Activated T-helper 17 cell treated with anti-CD3 and anti-CD28 coated beads, Interleukin-2, amount 50 U/mL, for 72 hours (primary cell): ENCODE measurements at regions not wholly inside any gene's neighbourhood (a gene's known extent, or its start where the extent isn't known, plus 50 kb on each side); places are given as distances from the start of the nearest gene placed in this dataset.
"Not testable (repeated sequence)": the region's sequence is repeated elsewhere in the genome, so short reads cannot be mapped to it uniquely, and the experiment has no call there.

ENCODE experiments used
- ATAC-seq: fragments of 150-1000 bp; cut with Tn5 transposase; replicated peaks from 2 replicates; pipeline ENCODE4 v1.10.0; 2021; ENCODE audit warnings: mild to moderate bottlenecking, moderate library complexity
- H3K27ac Mint-ChIP-seq: one replicate; pipeline ENCODE4 v1.8.0; 2022; ENCODE audit warnings: mixed read lengths
- H3K27me3 Mint-ChIP-seq: one replicate; pipeline ENCODE4 v1.8.0; 2022; ENCODE audit warnings: mixed read lengths
- H3K36me3 Mint-ChIP-seq: one replicate; pipeline ENCODE4 v1.8.0; 2022; ENCODE audit warnings: low read depth, mild to moderate bottlenecking, mixed read lengths
- H3K4me1 Mint-ChIP-seq: one replicate; pipeline ENCODE4 v1.8.0; 2022; ENCODE audit warnings: mixed read lengths
- H3K4me3 Mint-ChIP-seq: one replicate; pipeline ENCODE4 v1.8.0; 2022; ENCODE audit warnings: mild to moderate bottlenecking, mixed read lengths
- H3K9me3 Mint-ChIP-seq: one replicate; pipeline ENCODE4 v1.8.0; 2022; ENCODE audit warnings: mixed read lengths

DNA sequence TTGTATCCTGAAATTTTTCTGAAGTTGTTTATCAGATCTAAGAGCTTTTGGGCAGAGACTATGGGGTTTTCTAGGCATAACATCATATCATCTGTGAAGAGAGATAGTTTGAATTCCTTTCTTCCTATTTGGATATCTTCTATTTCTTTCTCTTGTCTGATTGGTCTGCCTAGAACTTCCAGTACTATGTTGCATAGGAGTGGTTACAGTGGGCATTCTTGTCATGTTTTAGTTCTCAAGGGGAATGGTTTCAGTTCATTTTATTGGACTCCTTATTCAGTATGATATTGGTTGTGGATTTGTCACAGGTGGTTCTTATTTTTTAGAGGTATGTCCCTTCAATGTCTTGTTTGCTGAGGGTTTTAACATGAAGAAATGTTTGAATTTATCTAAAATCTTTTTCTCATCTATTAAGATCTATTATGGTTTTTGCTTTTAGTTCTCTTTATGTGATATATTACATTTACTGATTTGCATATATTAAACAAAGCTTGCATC, 286.6 kb upstream of the C1QTNF3 start:
- not testable (repeated sequence) for H3K27me3 Mint-ChIP-seq, H3K36me3 Mint-ChIP-seq, H3K4me3 Mint-ChIP-seq, H3K9me3 Mint-ChIP-seq, H3K27ac Mint-ChIP-seq, ATAC-seq, H3K4me1 Mint-ChIP-seq

DNA sequence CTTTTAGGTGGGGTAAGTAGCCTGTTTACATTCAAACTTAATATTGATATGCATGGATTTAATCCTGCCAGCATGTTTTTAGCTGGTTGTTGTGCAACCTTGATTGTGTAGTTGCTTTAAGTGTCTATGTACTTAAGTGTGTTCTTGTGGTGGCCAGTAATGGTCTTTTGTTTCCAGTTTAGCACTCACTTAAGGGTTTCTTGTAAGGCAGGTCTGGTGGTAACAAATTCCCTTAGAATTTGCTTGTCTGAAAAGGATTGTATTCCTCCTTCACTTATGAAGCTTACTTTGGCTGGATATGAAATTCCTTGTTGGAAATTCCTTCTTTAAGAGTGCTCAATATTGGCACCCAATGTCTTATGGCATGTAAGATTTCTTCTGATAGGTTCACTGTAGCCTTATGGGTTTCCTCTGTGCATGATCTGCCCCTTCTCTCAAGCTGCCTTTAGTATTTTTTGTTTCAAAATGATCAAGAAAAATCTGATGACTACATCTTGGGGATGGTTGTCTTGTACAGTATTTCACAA, 289.0 kb upstream of the C1QTNF3 start:
- not testable (repeated sequence) for H3K27me3 Mint-ChIP-seq, ATAC-seq, H3K4me3 Mint-ChIP-seq, H3K9me3 Mint-ChIP-seq, H3K4me1 Mint-ChIP-seq, H3K36me3 Mint-ChIP-seq, H3K27ac Mint-ChIP-seq

DNA sequence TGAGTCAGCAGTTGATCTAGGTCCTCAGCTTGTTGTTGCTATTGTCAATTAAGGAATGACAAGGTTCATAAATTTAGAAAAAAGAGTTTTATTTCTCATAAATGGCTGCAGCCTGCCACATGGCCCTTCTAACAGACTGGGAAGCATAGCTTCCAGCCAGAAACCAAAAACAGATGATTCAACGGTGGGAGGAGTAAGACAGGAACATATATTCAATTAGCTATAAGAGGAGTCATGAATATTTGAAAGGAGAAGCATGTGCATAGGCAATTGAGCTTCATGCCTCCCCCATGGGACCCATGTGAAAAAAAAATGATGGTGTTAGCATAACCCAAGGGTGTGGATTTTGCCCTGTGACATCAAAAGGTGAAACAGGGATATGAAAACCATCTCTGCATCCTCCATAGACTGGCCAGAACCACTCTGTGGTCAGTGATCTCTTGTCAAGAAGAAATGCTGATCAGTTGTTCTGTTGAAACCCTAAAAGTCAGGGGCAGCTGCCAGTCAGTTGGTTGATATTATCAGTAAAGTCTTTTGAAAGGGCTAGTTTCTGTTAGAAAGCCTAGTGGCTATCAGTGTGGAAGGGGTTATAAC, 296.5 kb upstream of the C1QTNF3 start:
- H3K4me3 Mint-ChIP-seq, H3K27ac Mint-ChIP-seq, H3K9me3 Mint-ChIP-seq, H3K4me1 Mint-ChIP-seq, H3K36me3 Mint-ChIP-seq, H3K27me3 Mint-ChIP-seq, ATAC-seq: not testable (repeated sequence)

DNA sequence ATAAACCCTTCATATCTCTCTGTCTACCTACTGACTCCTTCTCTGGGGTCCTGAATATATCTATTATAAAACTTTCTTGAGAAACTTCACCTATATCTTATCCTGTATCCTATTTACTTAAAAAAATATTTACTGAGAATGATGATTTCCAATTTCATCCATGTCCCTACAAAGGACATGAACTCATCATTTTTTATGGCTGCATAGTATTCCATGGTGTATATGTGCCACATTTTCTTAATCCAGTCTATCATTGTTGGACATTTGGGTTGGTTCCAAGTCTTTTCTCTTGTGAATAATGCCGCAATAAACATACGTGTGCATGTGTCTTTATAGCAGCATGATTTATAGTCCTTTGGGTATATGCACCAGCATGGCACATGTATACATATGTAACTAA, 301.7 kb upstream of the RAI14 start:
- ATAC-seq, H3K27ac Mint-ChIP-seq, H3K4me1 Mint-ChIP-seq, H3K36me3 Mint-ChIP-seq, H3K27me3 Mint-ChIP-seq, H3K4me3 Mint-ChIP-seq, H3K9me3 Mint-ChIP-seq: not testable (repeated sequence)

DNA sequence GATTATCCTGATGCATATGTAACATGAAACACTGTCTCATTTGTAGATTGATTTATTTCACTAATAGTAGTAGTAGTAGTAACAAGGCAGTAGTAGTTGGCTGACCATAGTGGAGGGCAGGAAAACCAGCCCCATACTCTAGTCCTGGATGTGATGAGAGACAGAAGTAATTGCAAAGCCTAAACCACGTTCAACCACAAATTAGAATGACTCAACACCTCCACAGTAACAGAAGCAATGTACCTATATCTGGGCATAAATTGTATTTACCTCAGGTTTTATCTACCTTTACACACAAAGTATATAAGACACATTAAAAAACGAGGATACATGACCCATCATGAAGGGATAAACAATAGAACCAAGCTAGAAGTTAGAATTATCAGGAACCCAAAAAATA, 284.7 kb upstream of the RAI14 start:
- ATAC-seq, H3K4me3 Mint-ChIP-seq, H3K9me3 Mint-ChIP-seq, H3K4me1 Mint-ChIP-seq, H3K27ac Mint-ChIP-seq, H3K36me3 Mint-ChIP-seq: not testable (repeated sequence)
- peaks cover 13% of the 10 kb centered on the region for H3K27me3 Mint-ChIP-seq

DNA sequence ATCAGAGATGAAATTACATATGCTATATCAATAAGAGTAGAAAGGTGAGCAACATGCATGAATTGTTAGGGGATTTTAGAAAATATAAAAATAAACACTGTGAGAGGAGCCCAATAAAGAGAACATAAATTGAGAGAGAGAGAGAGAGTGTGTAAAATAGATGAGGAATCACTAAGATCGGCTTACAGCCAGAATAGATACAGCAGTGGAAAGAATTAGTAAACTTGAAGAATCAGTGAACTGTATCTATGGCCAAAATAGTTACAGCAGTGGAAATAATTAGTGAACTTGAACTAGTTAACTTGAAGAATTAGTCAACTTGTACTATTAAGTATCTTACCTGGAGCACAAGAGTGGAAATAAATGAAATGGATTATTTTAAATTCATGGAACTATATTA, 284.3 kb upstream of the RAI14 start:
- H3K9me3 Mint-ChIP-seq, H3K4me3 Mint-ChIP-seq, H3K36me3 Mint-ChIP-seq, H3K4me1 Mint-ChIP-seq, ATAC-seq, H3K27ac Mint-ChIP-seq: not testable (repeated sequence)
- H3K27me3 Mint-ChIP-seq, result peaks cover 13% of the 10 kb centered on the region

GRCh38 chr5:34372739-34373138, 283.4 kb upstream of the RAI14 start:
- not testable (repeated sequence) for H3K27ac Mint-ChIP-seq, H3K36me3 Mint-ChIP-seq, H3K4me1 Mint-ChIP-seq, ATAC-seq, H3K9me3 Mint-ChIP-seq, H3K4me3 Mint-ChIP-seq
- peaks cover 13% of the 10 kb centered on the region for H3K27me3 Mint-ChIP-seq

DNA sequence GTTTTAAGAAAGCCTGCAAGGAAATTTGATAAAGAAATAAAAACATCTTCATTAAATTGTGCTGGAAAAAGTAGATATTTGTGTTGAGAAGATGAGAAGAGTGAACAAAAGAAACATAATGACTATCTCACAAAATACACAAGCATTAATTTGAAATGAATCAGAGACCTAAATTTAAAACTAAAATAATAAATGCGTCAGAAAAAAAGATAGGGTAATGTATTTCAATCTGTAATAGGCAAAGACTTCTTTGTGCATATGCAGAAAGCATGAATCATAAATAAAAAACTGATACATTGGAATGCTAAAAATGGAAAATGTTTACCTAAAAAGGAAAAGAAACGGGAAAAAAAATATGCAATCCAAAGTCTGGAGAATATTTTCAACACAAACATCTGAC, 278.5 kb upstream of the RAI14 start:
- H3K9me3 Mint-ChIP-seq, H3K36me3 Mint-ChIP-seq, H3K27me3 Mint-ChIP-seq, H3K27ac Mint-ChIP-seq, ATAC-seq, H3K4me3 Mint-ChIP-seq, H3K4me1 Mint-ChIP-seq: not testable (repeated sequence)

DNA sequence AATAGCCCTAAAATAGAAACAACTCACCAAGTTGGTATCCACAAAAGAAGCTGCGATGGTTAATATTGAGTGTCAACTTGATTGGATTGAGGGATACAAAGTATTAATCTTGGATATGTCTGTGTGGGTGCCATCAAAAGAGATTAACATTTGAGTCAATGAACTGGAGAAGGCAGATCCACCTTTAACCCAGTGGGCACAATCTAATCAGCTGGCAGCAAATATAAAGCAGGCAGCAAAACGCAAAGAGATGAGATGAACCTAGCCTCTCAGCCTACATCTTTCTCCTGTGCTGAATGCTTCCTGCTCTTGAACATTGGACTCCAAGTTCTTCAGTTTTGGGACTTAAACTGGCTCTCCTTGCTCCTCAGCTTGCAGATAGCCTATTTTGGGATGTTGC, 277.6 kb upstream of the RAI14 start:
- H3K4me1 Mint-ChIP-seq, H3K27ac Mint-ChIP-seq, ATAC-seq, H3K9me3 Mint-ChIP-seq, H3K4me3 Mint-ChIP-seq, H3K27me3 Mint-ChIP-seq, H3K36me3 Mint-ChIP-seq: not testable (repeated sequence)

- not testable (repeated sequence) for H3K27me3 Mint-ChIP-seq, H3K4me3 Mint-ChIP-seq, H3K4me1 Mint-ChIP-seq, H3K27ac Mint-ChIP-seq, H3K9me3 Mint-ChIP-seq, ATAC-seq, H3K36me3 Mint-ChIP-seq
Observed at GRCh38 chr5:34388754-34389153, 267.4 kb upstream of the RAI14 start.

- Mint-ChIP-seq H3K27me3 (peaks cover 5% of the 10 kb centered on the region), H3K27ac (no peak overlapping the region), H3K4me3 (no peak overlapping the region), H3K4me1 (no peaks in the 10 kb centered on the region), H3K36me3 (no peaks in the 10 kb centered on the region), H3K9me3 (no peaks in the 10 kb centered on the region)
- no peak for ATAC-seq
Observed at GRCh38 chr5:34409373-34409772, 246.8 kb upstream of the RAI14 start.

- Mint-ChIP-seq H3K4me3 (no peak overlapping the region), H3K36me3 (no peaks in the 10 kb centered on the region), H3K4me1 (no peaks in the 10 kb centered on the region), H3K27me3 (peaks cover 5% of the 10 kb centered on the region), H3K9me3 (no peaks in the 10 kb centered on the region), H3K27ac (no peak overlapping the region)
- no peak for ATAC-seq
Observed at GRCh38 chr5:34410411-34411139, 245.6 kb upstream of the RAI14 start.

GRCh38 chr5:34411470-34412346, 244.4 kb upstream of the RAI14 start:
- no peaks in the 10 kb centered on the region for H3K4me1 Mint-ChIP-seq
- H3K27me3 Mint-ChIP-seq, result peaks cover 5% of the 10 kb centered on the region
- no peaks in the 10 kb centered on the region for H3K9me3 Mint-ChIP-seq
- no peak overlapping the region for H3K27ac Mint-ChIP-seq
- no peak overlapping the region for H3K4me3 Mint-ChIP-seq
- ATAC-seq, result no peak
- H3K36me3 Mint-ChIP-seq, result no peaks in the 10 kb centered on the region

DNA sequence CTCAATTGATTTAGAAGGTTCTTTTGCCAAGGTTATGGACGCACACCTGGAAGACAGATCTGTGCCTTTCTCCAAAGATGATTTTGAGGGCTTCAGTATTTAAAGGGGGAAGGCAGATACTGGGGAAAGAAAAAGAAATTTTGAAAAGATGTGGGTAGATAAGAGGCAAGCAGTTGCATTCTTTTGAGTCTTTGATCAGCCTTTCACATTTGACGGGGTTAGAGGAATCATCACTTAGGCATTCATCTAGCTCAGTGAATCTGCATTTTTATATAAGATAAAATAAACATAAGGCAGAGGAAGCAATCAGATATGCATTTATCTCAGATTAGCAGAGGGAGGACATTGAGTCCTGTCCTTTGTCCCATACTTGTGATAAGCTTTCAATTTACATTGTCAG, 243.4 kb upstream of the RAI14 start:
- Mint-ChIP-seq H3K27me3 (peaks cover 5% of the 10 kb centered on the region), H3K4me1 (no peaks in the 10 kb centered on the region), H3K9me3 (no peaks in the 10 kb centered on the region), H3K4me3 (no peak overlapping the region), H3K27ac (no peak overlapping the region), H3K36me3 (no peaks in the 10 kb centered on the region)
- ATAC-seq, result no peak
